ENCODE measurements at regions not wholly inside any gene's neighbourhood (a gene's known extent, or its start where the extent isn't known, plus 50 kb on each side); places are given as distances from the start of the nearest gene placed in this dataset.

GRCh38 chr6:139583420-139583819 is 209.0 kb upstream of the CITED2 start:
- no peak for DNase-seq

- DNase-seq, result no peak
Observed at GRCh38 chr6:139582956-139583355, 208.5 kb upstream of the CITED2 start.

DNA sequence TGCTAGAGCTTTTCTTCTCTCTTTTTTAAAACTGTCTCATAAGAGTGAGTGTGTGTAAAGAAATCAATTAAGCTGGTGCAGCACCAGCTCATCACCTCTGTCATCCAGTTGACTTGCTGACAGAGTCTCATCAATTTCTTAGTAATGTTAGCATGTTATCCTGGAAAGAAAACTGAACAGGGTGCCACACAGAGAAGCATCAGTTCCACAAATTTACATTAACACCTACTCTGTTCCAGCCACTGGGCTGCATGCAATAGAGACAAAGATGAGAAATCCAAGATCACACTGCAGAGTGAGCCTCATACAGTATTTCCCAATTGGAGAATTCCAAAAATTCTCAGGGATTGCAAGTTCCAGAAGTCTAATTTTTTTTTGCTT is 207.0 kb upstream of the CITED2 start:
- DNase-seq, result no peak

- no peak for DNase-seq
Observed at GRCh38 chr6:139580592-139581484, 206.4 kb upstream of the CITED2 start.

GRCh38 chr6:139577763-139578604 is 203.5 kb upstream of the CITED2 start:
- no peak for DNase-seq

- no peak for DNase-seq
Observed at GRCh38 chr6:139577124-139577762, 202.8 kb upstream of the CITED2 start.

DNA sequence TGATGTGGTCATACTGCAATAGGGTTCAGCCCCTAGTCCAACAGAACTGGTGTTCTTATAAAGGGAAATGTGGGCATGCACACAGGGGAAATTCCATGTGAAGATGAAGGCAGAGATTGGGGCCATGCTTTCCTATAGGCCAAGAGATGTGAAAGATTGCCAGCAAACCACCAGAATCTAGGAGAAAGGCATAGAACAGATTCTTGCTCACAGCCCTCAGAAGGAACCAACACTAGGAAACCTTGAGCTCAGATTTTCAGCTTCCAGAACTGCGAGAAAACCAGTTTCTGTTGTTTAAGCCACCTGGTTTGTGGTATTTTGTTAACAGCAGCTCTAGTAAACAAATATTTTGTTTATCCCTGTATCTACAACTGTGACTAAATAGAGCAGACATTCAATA is 197.6 kb upstream of the CITED2 start:
- DNase-seq, result no peak

DNA sequence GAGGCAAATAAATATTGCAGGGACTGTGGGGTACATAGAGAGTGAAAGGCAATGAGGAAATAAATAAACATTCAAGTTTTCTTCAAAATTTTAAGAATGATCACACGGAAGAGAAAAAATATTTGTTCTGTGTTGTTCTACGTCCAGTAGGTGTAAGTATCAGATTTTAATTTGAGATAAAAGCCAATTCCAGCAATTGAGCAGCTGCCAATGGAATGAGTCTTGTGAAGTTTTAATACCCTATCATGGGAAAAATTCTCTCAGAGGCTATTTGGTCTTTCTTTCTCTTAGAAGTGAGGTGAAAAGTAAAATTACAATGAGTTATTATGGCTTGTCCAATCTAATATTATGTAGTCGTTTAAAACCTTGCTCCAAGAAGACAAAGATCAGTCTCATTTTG is 195.7 kb upstream of the CITED2 start:
- DNase-seq, result no peak

GRCh38 chr6:139569566-139569965 is 195.1 kb upstream of the CITED2 start:
- no peak for DNase-seq

GRCh38 chr6:139568956-139569538 is 194.6 kb upstream of the CITED2 start:
- DNase-seq, result no peak

DNA sequence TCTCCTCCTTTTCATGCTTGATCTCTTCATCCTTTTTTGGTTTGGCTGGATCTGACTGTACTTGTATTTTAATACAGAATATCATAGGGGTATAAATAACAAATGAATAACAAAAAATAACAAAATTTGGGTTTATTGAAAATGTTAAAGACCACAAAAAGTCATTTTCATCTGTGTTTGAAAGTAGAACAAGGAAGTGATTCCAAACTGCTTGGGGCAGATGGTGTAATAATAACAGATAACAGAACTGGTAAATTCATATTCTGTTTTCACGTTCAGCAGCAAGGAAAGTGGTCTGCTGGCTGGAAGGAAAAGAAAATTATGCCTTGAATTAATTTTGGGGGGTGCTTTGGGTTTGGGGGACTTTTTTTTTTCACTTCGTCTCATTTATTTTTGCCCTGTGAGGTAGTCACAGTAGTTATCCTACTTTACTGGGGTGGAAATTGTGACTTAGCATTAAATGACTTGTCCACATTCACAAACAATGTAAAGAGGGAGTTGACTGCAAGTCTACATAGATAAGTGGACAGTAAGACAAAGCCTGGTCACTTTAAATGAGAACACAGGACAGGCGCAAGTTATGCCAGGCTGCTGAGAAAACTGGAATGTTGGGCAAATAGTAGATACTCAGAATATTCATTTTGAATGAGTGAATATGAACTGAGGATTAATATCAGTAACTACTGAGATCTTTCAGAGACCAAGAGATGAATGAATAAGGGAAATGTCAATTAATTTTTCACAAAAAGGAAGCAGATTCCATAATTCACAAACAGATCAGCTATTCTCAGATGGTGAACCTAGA is 193.9 kb upstream of the CITED2 start:
- no peak for DNase-seq

- DNase-seq, result no peak
Observed at GRCh38 chr6:139567095-139567494, 192.6 kb upstream of the CITED2 start.

GRCh38 chr6:139565591-139565990 is 191.1 kb upstream of the CITED2 start:
- no peak for DNase-seq

- no peak for DNase-seq
Observed at GRCh38 chr6:139557547-139557946, 183.1 kb upstream of the CITED2 start.

- no peak for DNase-seq
Observed at GRCh38 chr6:139556532-139556931, 182.1 kb upstream of the CITED2 start.

DNA sequence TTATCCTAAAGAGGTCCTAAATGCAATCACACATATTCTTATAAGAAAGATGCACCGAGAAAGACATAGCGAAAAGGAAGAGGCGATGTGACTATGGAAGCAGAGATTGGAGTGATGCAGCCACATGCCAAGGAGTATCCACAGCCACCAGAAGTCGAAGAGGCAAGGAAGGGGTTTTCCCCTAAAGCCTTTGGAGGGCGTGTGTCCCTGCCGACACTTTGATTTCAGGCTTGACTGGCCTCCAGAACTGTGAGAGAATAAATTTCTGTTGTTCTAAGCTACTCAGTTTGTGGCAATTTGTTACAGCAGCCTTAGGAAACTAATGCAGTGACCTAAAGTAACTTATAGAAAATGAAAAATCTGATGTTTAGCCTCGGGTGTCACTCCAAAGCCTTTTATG is 179.5 kb upstream of the CITED2 start:
- no peak for DNase-seq

DNA sequence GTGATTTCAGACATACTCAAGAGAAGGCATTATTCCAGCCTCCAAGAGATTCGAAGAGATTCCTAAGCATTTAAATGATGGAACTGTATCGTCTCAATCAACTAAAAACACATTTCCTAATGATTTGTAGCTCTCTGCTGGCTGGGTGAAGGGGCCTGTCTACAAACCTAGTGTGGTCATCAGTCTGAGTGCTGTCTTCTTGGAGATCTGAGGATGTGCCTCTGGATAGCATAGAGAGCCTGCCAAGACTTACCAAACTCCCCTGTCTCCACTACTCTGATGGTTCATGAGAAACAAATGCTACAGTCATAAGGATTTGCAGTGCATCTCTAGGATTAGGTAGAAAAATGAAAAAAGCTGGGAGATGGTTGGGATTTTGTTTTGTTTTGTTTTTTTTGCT is 176.9 kb upstream of the CITED2 start:
- DNase-seq, result no peak

DNA sequence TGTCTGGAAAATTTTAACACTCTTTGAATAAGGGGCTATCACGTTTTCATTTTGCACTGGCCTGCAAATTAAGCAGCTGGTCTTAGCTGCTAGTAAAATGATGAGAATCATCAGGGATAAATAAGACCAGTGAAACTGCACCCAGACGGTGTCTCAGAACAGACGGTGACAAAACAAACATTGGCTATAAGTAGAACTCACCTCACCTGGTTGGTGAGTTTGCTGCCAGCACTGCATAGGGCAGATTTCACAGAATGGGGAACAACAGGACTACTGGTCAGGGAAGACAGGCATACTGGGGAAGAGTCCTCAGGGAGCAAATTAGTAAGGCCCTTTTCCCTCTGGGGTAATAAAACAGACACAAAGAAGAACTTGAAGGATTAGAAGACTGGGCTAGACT is 175.9 kb upstream of the CITED2 start:
- DNase-seq, result no peak

DNA sequence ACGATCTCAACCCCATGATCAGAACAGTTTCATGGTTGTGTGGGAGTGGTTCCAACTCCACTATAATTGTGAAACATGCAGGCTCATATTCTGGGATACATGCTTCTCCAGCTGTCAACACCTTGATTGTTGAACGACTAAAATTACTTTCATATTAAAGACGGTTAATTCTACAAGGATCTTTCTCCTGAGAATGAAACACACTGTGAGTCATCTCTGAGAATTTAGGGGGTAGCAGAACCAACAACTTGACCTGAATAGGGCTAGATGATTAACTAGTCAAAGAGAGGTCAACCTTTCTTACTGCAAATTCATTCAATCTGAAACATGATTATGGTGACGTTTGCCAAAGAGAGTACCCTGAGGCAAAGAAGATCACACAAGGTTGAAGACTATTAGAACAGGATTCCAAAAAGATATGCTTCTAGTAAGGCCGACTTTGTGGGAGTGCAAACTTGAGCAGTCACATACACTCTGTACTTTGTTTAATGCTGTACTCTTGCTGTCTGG is 175.2 kb upstream of the CITED2 start:
- no peak for DNase-seq

DNA sequence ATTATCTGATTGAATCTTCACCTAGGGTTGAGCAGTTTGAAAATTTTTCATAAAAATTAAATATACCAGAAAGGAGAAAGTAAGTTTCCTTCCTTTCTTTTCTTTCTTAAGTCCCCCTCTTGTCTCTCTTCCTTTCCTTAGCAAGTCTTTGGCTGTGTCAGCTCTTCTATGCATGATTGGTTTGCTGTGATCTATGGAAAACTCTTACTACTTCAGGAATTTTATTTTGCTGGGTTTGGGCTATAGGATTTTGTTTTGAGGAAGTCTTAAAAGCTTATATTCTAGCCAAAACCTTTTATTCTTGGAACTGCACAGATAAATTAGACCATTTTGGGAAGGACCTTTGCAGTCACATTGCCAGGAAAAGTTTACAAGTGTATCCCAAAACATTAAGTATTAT is 173.4 kb upstream of the CITED2 start:
- DNase-seq, result no peak

GRCh38 chr6:139547122-139547776 is 172.8 kb upstream of the CITED2 start:
- DNase-seq, result no peak

GRCh38 chr6:139546106-139546472 is 171.6 kb upstream of the CITED2 start:
- no peak for DNase-seq
